ENCODE measurements at regions not wholly inside any gene's neighbourhood (a gene's known extent, or its start where the extent isn't known, plus 50 kb on each side); places are given as distances from the start of the nearest gene placed in this dataset.

- no peak for TF ChIP-seq CHD7 (IDR thresholded peaks at IDR 0.05; ENCODE audit: low read depth, low read length)
- TF ChIP-seq ZNF77 (CRISPR knock-in tag; IDR thresholded peaks at IDR 0.05): no peak
- no peak for TF ChIP-seq EHMT2 (IDR thresholded peaks at IDR 0.05)
- no peak for TF ChIP-seq ZZZ3 (IDR thresholded peaks at IDR 0.05)
- TF ChIP-seq SP2 (IDR thresholded peaks at IDR 0.05; ENCODE audit: extremely low read depth, low read depth, low read length, poor library complexity, severe bottlenecking): no peak
- no peak for TF ChIP-seq ZNF23 (CRISPR knock-in tag; IDR thresholded peaks at IDR 0.05)
- no peak for TF ChIP-seq CREM (IDR thresholded peaks at IDR 0.05; ENCODE audit: low read depth)
- TF ChIP-seq CSDE1 (IDR thresholded peaks at IDR 0.05): no peak
- TF ChIP-seq ETS1 (conservative IDR thresholded peaks at IDR 0.05; ENCODE audit: control insufficient read depth, low read depth, low read length): no peak
- TF ChIP-seq TGIF2 (CRISPR knock-in tag; IDR thresholded peaks at IDR 0.05): no peak
- TF ChIP-seq E2F1 (CRISPR knock-in tag; IDR thresholded peaks at IDR 0.05): no peak
- no peak for TF ChIP-seq HOMEZ (CRISPR knock-in tag; IDR thresholded peaks at IDR 0.05)
- TF ChIP-seq ZNF311 (CRISPR knock-in tag; IDR thresholded peaks at IDR 0.05): no peak
- no peak for TF ChIP-seq TAL1 (IDR thresholded peaks at IDR 0.05)
Measured at GRCh38 chrX:42496239-42496638, 281.7 kb downstream of the PPP1R2C start (continued).
